Retinal pigment epithelial cell (primary cell): ENCODE measurements at regions not wholly inside any gene's neighbourhood (a gene's known extent, or its start where the extent isn't known, plus 50 kb on each side); places are given as distances from the start of the nearest gene placed in this dataset.

Experiments used
- DNase-seq: peaks from one replicate; pipeline ENCODE4 v3.0.0-alpha.2; 2010; ENCODE audit warnings: low read depth
- H3K4me3 ChIP-seq: 2 replicates; pipeline ENCODE4 v1.5.1; 2011; ENCODE audit warnings: mild to moderate bottlenecking, low read length, control low read depth, moderate library complexity
- TF ChIP-seq, protein P1 (sequence below): conservative IDR thresholded peaks from 2 replicates; pipeline ENCODE4 v1.5.1; 2011; ENCODE audit warnings: low read depth, low read length, control low read depth, inconsistent platforms

DNA sequence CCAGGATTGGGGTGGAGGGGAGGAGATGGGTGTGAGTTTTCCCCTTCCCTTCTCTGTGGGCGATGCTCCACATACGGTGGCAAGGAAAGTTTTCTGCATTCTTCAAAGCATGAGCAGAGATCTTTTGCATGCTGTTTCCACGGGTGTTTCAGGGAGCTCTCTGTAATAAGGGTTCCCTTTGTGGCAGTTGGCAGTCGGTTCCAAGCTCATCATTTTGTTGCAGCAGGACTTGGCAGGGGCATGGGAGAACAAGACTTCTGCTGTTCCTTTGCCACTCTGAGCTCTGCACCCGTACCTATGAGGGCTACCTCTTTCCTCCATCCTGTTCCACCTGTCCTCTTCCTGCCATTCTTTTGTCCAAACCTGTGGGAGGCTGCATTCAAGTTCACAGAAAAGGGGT lies 71.3 kb upstream of the SPRED2 start:
- DNase-seq, result no peak
- H3K4me3 ChIP-seq, result no peak overlapping the region
- TF ChIP-seq, protein P1, sequence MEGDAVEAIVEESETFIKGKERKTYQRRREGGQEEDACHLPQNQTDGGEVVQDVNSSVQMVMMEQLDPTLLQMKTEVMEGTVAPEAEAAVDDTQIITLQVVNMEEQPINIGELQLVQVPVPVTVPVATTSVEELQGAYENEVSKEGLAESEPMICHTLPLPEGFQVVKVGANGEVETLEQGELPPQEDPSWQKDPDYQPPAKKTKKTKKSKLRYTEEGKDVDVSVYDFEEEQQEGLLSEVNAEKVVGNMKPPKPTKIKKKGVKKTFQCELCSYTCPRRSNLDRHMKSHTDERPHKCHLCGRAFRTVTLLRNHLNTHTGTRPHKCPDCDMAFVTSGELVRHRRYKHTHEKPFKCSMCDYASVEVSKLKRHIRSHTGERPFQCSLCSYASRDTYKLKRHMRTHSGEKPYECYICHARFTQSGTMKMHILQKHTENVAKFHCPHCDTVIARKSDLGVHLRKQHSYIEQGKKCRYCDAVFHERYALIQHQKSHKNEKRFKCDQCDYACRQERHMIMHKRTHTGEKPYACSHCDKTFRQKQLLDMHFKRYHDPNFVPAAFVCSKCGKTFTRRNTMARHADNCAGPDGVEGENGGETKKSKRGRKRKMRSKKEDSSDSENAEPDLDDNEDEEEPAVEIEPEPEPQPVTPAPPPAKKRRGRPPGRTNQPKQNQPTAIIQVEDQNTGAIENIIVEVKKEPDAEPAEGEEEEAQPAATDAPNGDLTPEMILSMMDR, result no peak

DNA sequence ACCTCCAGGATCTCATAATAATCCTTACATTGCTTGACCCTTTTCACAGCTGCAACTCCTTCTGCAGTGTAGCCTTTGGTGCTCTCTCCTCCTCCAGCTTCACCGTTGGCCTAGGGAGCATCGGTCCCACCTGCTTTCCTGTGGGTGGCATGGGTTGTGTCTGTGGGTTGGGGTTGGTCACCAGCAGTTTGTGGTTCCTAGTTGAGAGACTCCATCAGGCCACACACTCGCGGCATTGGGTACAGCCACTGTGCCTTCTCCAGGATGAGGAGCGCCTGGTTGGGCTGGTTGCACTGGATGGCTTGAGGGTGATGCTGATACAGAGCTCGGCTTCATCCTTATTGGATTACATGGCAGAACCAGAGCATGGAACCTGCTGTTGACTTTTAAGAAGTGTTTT lies 69.4 kb upstream of the SPRED2 start:
- H3K4me3 ChIP-seq, result no peak overlapping the region
- no peak for DNase-seq
- TF ChIP-seq, protein P1, result no peak

DNA sequence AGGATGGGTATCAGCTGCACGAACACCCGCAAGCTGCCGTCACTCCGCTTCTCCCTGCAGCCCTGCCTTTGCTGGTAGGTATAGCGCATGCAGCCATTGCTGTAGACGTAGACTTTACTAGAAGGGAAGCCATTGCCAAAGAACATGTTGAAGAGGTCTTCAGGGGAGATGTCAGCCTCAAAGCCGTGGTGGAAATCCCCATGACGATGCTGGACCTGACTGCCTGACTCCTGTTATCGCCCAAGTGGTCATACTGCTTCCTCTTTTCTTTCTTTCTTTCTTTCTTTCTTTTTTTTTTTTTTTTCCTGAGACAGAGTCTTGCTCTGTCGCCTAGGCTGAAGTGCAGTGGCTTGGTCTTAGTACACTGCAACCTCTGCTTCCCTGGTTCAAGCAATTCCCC lies 68.7 kb upstream of the SPRED2 start:
- TF ChIP-seq, protein P1, result no peak
- DNase-seq, result no peak
- no peak overlapping the region for H3K4me3 ChIP-seq

DNA sequence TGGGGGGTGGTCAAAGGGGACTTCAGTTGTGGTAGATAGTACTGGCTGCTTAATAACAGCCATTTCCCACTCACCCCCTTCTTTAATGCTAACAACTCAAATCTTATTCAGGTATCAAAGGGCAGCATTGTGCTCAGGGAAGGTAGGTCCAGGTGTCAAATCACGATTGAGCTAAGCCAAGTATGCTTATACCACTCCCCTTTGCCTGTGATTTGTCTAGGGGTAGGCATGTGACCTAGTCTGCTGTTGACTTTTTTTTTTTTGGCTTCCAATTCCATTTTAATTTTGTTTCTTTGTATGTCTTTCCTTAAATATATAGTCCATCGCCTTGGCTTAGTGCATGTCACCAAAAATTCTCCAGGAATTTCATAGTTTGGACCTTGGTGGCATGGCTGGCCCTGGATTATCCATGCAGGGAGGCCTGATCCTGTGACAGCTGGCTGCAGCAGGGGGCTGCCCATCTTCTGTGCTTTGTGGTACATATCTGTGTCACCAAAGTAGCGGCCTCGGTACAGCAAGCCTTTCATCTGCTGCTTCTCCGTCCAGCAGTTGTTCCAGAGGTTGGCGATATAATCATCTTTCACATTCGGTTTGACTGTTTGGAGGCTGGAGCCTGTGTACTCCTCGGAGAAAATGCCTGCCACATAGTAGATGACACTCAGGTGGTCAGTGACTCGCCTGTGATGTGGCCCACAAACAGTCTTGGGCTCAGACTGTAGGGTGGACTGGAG lies 68.1 kb upstream of the SPRED2 start:
- H3K4me3 ChIP-seq, result no peak overlapping the region
- DNase-seq, result no peak
- TF ChIP-seq, protein P1, result no peak

DNA sequence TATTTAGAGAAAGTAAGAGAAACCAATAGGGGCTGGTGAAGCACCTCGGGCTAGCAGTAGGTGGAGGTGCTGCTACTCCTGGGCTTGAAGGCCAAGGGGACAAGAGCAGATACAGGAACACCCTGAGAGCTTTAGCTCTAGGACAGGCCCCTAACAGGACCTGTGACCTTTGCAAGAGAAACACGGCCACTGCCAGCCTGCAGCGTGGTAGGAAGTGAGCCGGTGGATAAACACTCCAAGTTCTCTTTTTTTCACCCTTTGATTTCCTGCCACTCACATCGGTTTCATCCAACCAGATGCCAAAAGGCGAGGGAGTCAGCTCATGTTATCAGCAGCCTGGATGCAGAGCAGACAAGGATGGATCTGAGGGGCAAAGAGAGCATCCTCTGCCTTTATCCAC lies 66.8 kb upstream of the SPRED2 start:
- no peak for DNase-seq
- no peak overlapping the region for H3K4me3 ChIP-seq
- TF ChIP-seq, protein P1, result no peak

DNA sequence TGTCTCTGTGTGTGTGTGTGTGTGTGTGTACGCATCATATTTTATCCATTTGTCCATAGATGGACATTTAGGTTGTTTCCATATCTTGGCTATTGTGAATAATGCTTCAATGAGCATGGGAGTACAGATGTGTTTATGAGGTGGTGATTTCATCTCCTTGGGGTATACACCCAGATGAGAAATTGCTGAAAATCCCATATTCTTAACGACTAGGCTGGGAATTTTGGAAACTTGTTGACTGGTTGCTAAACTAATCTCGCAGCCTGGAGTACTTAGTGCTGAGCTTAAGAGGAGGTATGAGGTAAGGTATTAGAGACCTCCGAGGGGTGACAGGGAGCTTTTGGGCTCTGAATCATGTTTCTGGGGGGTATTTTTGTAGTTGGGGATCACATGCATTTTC lies 66.0 kb upstream of the SPRED2 start:
- DNase-seq, result no peak
- H3K4me3 ChIP-seq, result no peak overlapping the region
- TF ChIP-seq, protein P1, result no peak

DNA sequence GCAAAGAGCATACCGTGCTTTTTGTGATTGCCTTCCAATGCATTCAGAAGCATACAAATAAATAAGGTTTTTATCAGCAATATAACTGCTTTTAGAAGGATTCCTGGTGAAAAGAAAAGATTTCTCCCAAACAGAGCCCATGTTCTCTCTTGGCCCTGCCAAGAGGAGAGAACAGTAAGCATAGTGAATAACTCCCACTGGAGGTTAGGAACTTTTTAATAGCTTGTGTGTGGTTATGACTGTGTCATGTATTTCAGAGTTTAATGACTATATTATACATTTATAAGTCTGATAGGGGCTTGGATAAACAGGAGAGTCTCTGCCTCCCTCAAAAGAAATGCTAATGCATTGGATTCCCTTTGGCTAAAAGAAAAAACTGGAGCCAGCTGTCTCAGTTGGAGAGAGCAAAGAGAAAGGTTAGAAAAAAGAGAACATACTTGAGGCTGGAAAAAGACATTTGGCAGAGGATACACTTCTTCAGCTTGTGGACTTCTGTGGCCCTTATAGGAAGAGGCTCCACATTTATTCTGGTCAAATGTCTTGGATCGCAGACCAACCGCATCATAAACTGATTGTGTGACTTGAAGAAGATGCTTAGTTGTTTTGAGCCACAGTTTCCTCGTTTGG lies 63.0 kb upstream of the SPRED2 start:
- TF ChIP-seq, protein P1, result no peak
- no peak for DNase-seq
- H3K4me3 ChIP-seq, result no peak overlapping the region
